ENCODE measurements at regions not wholly inside any gene's neighbourhood (a gene's known extent, or its start where the extent isn't known, plus 50 kb on each side); places are given as distances from the start of the nearest gene placed in this dataset.
"Not testable (repeated sequence)": the region's sequence is repeated elsewhere in the genome, so short reads cannot be mapped to it uniquely, and the experiment has no call there.

GRCh38 chr9:94413665-94414064 lies 85.2 kb upstream of the NUTM2F start:
- H4K20me1 ChIP-seq (ENCODE audit: control insufficient read depth, insufficient read depth, low read depth, low read length); H3K4me1 ChIP-seq (ENCODE audit: control insufficient read depth, low read length); H3K36me3 ChIP-seq (ENCODE audit: control insufficient read depth, low read length); H3K27ac ChIP-seq (ENCODE audit: low read depth, low read length); H3K9me2 ChIP-seq (replicated peaks; ENCODE audit: control insufficient read depth, low read length); H3F3A ChIP-seq (ENCODE audit: control insufficient read depth, insufficient read depth); H3K27me3 ChIP-seq (ENCODE audit: control insufficient read depth, low read length); H3K4me2 ChIP-seq (ENCODE audit: low read length); H3K4me3 ChIP-seq (ENCODE audit: low read length); H3K9me3 ChIP-seq (ENCODE audit: control insufficient read depth, insufficient read depth, low read length): not testable (repeated sequence)
- peaks cover 48% of the 10 kb centered on the region for H3K79me2 ChIP-seq (ENCODE audit: control insufficient read depth, low read length)

- H4K20me1 ChIP-seq (ENCODE audit: control insufficient read depth, insufficient read depth, low read depth, low read length); H3K36me3 ChIP-seq (ENCODE audit: control insufficient read depth, low read length); H3K4me1 ChIP-seq (ENCODE audit: control insufficient read depth, low read length); H3K4me3 ChIP-seq (ENCODE audit: low read length); H3K27me3 ChIP-seq (ENCODE audit: control insufficient read depth, low read length); H3K9me3 ChIP-seq (ENCODE audit: control insufficient read depth, insufficient read depth, low read length); H3K9me2 ChIP-seq (replicated peaks; ENCODE audit: control insufficient read depth, low read length); H3F3A ChIP-seq (ENCODE audit: control insufficient read depth, insufficient read depth); H3K27ac ChIP-seq (ENCODE audit: low read depth, low read length); H3K4me2 ChIP-seq (ENCODE audit: low read length): not testable (repeated sequence)
- H3K79me2 ChIP-seq (ENCODE audit: control insufficient read depth, low read length), result peaks cover 39% of the 10 kb centered on the region
These were observed 86.7 kb upstream of the NUTM2F start for GRCh38 chr9:94415111-94415510.

DNA sequence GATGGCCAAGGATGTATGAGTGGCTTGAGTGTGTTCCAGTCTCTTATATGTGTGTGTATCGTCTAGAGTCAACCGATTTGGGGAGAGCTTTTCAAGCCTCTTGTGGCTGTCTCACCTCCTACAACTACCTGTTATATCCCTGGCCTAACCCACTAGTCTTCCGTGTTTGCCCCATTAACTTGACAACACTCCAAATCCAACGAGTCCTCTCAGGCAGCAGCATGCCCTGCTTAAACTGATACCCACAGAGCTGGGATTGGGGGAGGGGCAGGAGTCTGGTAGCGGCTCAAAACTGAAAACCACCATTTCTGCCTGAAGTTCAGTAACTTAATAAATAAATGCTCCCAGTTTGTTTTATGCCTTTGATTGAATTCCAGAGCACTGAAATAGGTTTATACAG lies 91.7 kb upstream of the NUTM2F start:
- not testable (repeated sequence) for H3K4me3 ChIP-seq (ENCODE audit: low read length); H3K79me2 ChIP-seq (ENCODE audit: control insufficient read depth, low read length); H3K4me2 ChIP-seq (ENCODE audit: low read length); H3K9me3 ChIP-seq (ENCODE audit: control insufficient read depth, insufficient read depth, low read length); H3K9me2 ChIP-seq (replicated peaks; ENCODE audit: control insufficient read depth, low read length); H3K27ac ChIP-seq (ENCODE audit: low read depth, low read length); H3K27me3 ChIP-seq (ENCODE audit: control insufficient read depth, low read length); H3K4me1 ChIP-seq (ENCODE audit: control insufficient read depth, low read length); H3K36me3 ChIP-seq (ENCODE audit: control insufficient read depth, low read length); H3F3A ChIP-seq (ENCODE audit: control insufficient read depth, insufficient read depth); H4K20me1 ChIP-seq (ENCODE audit: control insufficient read depth, insufficient read depth, low read depth, low read length)

- H3K4me3 ChIP-seq (ENCODE audit: low read length); H3K4me1 ChIP-seq (ENCODE audit: control insufficient read depth, low read length); H3K4me2 ChIP-seq (ENCODE audit: low read length); H3K79me2 ChIP-seq (ENCODE audit: control insufficient read depth, low read length); H3K9me2 ChIP-seq (replicated peaks; ENCODE audit: control insufficient read depth, low read length); H4K20me1 ChIP-seq (ENCODE audit: control insufficient read depth, insufficient read depth, low read depth, low read length); H3K9me3 ChIP-seq (ENCODE audit: control insufficient read depth, insufficient read depth, low read length); H3F3A ChIP-seq (ENCODE audit: control insufficient read depth, insufficient read depth); H3K27ac ChIP-seq (ENCODE audit: low read depth, low read length); H3K36me3 ChIP-seq (ENCODE audit: control insufficient read depth, low read length); H3K27me3 ChIP-seq (ENCODE audit: control insufficient read depth, low read length): not testable (repeated sequence)
These were observed 93.5 kb upstream of the NUTM2F start for GRCh38 chr9:94421951-94422350.

- H3K4me3 ChIP-seq (ENCODE audit: low read length); H3K79me2 ChIP-seq (ENCODE audit: control insufficient read depth, low read length); H4K20me1 ChIP-seq (ENCODE audit: control insufficient read depth, insufficient read depth, low read depth, low read length); H3K9me2 ChIP-seq (replicated peaks; ENCODE audit: control insufficient read depth, low read length); H3K9me3 ChIP-seq (ENCODE audit: control insufficient read depth, insufficient read depth, low read length); H3K27me3 ChIP-seq (ENCODE audit: control insufficient read depth, low read length); H3K36me3 ChIP-seq (ENCODE audit: control insufficient read depth, low read length); H3K4me2 ChIP-seq (ENCODE audit: low read length); H3F3A ChIP-seq (ENCODE audit: control insufficient read depth, insufficient read depth); H3K27ac ChIP-seq (ENCODE audit: low read depth, low read length); H3K4me1 ChIP-seq (ENCODE audit: control insufficient read depth, low read length): not testable (repeated sequence)
These were observed 96.9 kb upstream of the NUTM2F start for GRCh38 chr9:94425312-94425711.

DNA sequence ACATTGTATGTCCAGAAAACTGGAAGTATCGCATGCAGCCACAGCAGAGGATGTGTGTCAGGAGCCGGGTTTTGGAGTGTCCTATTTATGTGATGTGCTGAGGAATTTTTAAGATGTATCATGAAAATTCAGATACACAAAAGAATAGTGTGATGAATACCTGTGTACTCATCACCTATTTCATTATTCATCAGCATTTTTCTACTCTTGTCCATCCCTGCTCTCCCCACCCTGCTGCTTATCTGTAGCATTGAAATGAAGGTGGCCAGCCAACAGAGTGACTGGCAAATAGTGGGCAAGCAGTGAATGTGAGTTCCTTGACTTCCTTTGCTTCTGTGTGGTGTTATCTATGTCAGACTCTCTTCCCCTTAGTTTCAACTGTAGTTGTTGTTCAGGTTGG lies 108.7 kb upstream of the NUTM2F start:
- H3K9me2 ChIP-seq (replicated peaks; ENCODE audit: control insufficient read depth, low read length); H3K9me3 ChIP-seq (ENCODE audit: control insufficient read depth, insufficient read depth, low read length); H3F3A ChIP-seq (ENCODE audit: control insufficient read depth, insufficient read depth); H3K27ac ChIP-seq (ENCODE audit: low read depth, low read length); H3K79me2 ChIP-seq (ENCODE audit: control insufficient read depth, low read length); H3K27me3 ChIP-seq (ENCODE audit: control insufficient read depth, low read length); H4K20me1 ChIP-seq (ENCODE audit: control insufficient read depth, insufficient read depth, low read depth, low read length); H3K4me1 ChIP-seq (ENCODE audit: control insufficient read depth, low read length); H3K4me3 ChIP-seq (ENCODE audit: low read length); H3K4me2 ChIP-seq (ENCODE audit: low read length): not testable (repeated sequence)
- peaks cover 26% of the 10 kb centered on the region for H3K36me3 ChIP-seq (ENCODE audit: control insufficient read depth, low read length)

GRCh38 chr9:94438336-94438735 lies 109.9 kb upstream of the NUTM2F start:
- not testable (repeated sequence) for H3K4me3 ChIP-seq (ENCODE audit: low read length); H3K4me2 ChIP-seq (ENCODE audit: low read length); H3K27me3 ChIP-seq (ENCODE audit: control insufficient read depth, low read length)

GRCh38 chr9:94441146-94441545 lies 112.7 kb upstream of the NUTM2F start:
- H3K36me3 ChIP-seq (ENCODE audit: control insufficient read depth, low read length), result peaks cover 61% of the 10 kb centered on the region

More at GRCh38 chr9:94438336-94438735, 109.9 kb upstream of the NUTM2F start:
- H3K36me3 ChIP-seq (ENCODE audit: control insufficient read depth, low read length), result peaks cover 34% of the 10 kb centered on the region
- H3F3A ChIP-seq (ENCODE audit: control insufficient read depth, insufficient read depth); H3K79me2 ChIP-seq (ENCODE audit: control insufficient read depth, low read length); H3K4me1 ChIP-seq (ENCODE audit: control insufficient read depth, low read length); H3K9me3 ChIP-seq (ENCODE audit: control insufficient read depth, insufficient read depth, low read length); H3K9me2 ChIP-seq (replicated peaks; ENCODE audit: control insufficient read depth, low read length); H4K20me1 ChIP-seq (ENCODE audit: control insufficient read depth, insufficient read depth, low read depth, low read length); H3K27ac ChIP-seq (ENCODE audit: low read depth, low read length): not testable (repeated sequence)

More at GRCh38 chr9:94441146-94441545, 112.7 kb upstream of the NUTM2F start:
- H3K4me1 ChIP-seq (ENCODE audit: control insufficient read depth, low read length); H3K9me2 ChIP-seq (replicated peaks; ENCODE audit: control insufficient read depth, low read length); H3F3A ChIP-seq (ENCODE audit: control insufficient read depth, insufficient read depth); H3K4me3 ChIP-seq (ENCODE audit: low read length); H3K9me3 ChIP-seq (ENCODE audit: control insufficient read depth, insufficient read depth, low read length); H3K27me3 ChIP-seq (ENCODE audit: control insufficient read depth, low read length); H3K4me2 ChIP-seq (ENCODE audit: low read length); H4K20me1 ChIP-seq (ENCODE audit: control insufficient read depth, insufficient read depth, low read depth, low read length); H3K79me2 ChIP-seq (ENCODE audit: control insufficient read depth, low read length); H3K27ac ChIP-seq (ENCODE audit: low read depth, low read length): not testable (repeated sequence)
